Neural progenitor cell (in vitro differentiated cells): ENCODE measurements at regions not wholly inside any gene's neighbourhood (a gene's known extent, or its start where the extent isn't known, plus 50 kb on each side); places are given as distances from the start of the nearest gene placed in this dataset.

ENCODE experiments used
- CTCF ChIP-seq: fragments of 200-600 bp; sonication (generic); IDR thresholded peaks from 2 replicates; pipeline ENCODE4 v1.5.1; 2017; ENCODE audit warnings: antibody characterized with exemption, mild to moderate bottlenecking
- EZH2 ChIP-seq: fragments of 200-600 bp; sonication (generic); IDR thresholded peaks from 2 replicates; pipeline ENCODE4 v1.6.1; 2017; ENCODE audit warnings: antibody characterized with exemption, mild to moderate bottlenecking, moderate library complexity
- EZH2phosphoT487 ChIP-seq: fragments of 200-600 bp; sonication (generic); IDR thresholded peaks from 2 replicates; pipeline ENCODE4 v1.6.1; 2017; ENCODE audit warnings: antibody characterized with exemption

GRCh38 chr10:107901076-107901475, 736.6 kb upstream of the SORCS1 start:
- TF ChIP-seq CTCF = no peak
- no peak for TF ChIP-seq EZH2
- TF ChIP-seq EZH2phosphoT487 = no peak
